ENCODE measurements at regions not wholly inside any gene's neighbourhood (a gene's known extent, or its start where the extent isn't known, plus 50 kb on each side); places are given as distances from the start of the nearest gene placed in this dataset.

- TF ChIP-seq, protein P1, sequence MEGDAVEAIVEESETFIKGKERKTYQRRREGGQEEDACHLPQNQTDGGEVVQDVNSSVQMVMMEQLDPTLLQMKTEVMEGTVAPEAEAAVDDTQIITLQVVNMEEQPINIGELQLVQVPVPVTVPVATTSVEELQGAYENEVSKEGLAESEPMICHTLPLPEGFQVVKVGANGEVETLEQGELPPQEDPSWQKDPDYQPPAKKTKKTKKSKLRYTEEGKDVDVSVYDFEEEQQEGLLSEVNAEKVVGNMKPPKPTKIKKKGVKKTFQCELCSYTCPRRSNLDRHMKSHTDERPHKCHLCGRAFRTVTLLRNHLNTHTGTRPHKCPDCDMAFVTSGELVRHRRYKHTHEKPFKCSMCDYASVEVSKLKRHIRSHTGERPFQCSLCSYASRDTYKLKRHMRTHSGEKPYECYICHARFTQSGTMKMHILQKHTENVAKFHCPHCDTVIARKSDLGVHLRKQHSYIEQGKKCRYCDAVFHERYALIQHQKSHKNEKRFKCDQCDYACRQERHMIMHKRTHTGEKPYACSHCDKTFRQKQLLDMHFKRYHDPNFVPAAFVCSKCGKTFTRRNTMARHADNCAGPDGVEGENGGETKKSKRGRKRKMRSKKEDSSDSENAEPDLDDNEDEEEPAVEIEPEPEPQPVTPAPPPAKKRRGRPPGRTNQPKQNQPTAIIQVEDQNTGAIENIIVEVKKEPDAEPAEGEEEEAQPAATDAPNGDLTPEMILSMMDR (IDR thresholded peaks at IDR 0.05; ENCODE audit: insufficient read depth, low read length, poor library complexity, severe bottlenecking), result no peak
- no peak for TF ChIP-seq EZH2phosphoT487 (conservative IDR thresholded peaks at IDR 0.05; ENCODE audit: low read length)
- H3K9me3 ChIP-seq (ENCODE audit: insufficient read depth, low read length), result no peaks in the 10 kb centered on the region
- H3K27me3 ChIP-seq (ENCODE audit: low read length), result no peaks in the 10 kb centered on the region
- no peak overlapping the region for H3K9ac ChIP-seq (ENCODE audit: low read length)
- H3K27ac ChIP-seq (ENCODE audit: low read depth, low read length), result no peak overlapping the region
- no peaks in the 10 kb centered on the region; the same call in 1 of the 2 replicates for H3K9me2 ChIP-seq (replicated peaks; ENCODE audit: insufficient read depth, low read length)
- H3K79me2 ChIP-seq (ENCODE audit: insufficient read depth, low read length), result no peaks in the 10 kb centered on the region
- no peak overlapping the region for H3K4me2 ChIP-seq (ENCODE audit: low read depth, low read length, poor library complexity, severe bottlenecking)
- H3K36me3 ChIP-seq (ENCODE audit: low read length), result no peaks in the 10 kb centered on the region
- no peaks in the 10 kb centered on the region for H3F3A ChIP-seq (ENCODE audit: insufficient read depth)
- H2AFZ ChIP-seq (ENCODE audit: low read depth, low read length, severe bottlenecking), result no peak overlapping the region
- H4K20me1 ChIP-seq (ENCODE audit: low read depth, low read length), result no peaks in the 10 kb centered on the region
- H3K4me3 ChIP-seq (ENCODE audit: insufficient read depth, low read length, poor library complexity, severe bottlenecking), result no peak overlapping the region
These were observed 1021.6 kb downstream of the GATA3 start for GRCh38 chr10:9076066-9076465.

GRCh38 chr10:9081253-9081652, 1026.8 kb downstream of the GATA3 start:
- H3K27ac ChIP-seq (ENCODE audit: low read depth, low read length), result no peak overlapping the region

GRCh38 chr10:9081961-9082360, 1027.5 kb downstream of the GATA3 start:
- no peaks in the 10 kb centered on the region for H3K9me3 ChIP-seq (ENCODE audit: insufficient read depth, low read length)

More at GRCh38 chr10:9081253-9081652, 1026.8 kb downstream of the GATA3 start:
- no peaks in the 10 kb centered on the region for H3K79me2 ChIP-seq (ENCODE audit: insufficient read depth, low read length)
- TF ChIP-seq, protein P1 (IDR thresholded peaks at IDR 0.05; ENCODE audit: insufficient read depth, low read length, poor library complexity, severe bottlenecking), result no peak
- TF ChIP-seq EZH2phosphoT487 (conservative IDR thresholded peaks at IDR 0.05; ENCODE audit: low read length), result no peak
- no peak overlapping the region for H3K4me3 ChIP-seq (ENCODE audit: insufficient read depth, low read length, poor library complexity, severe bottlenecking)
- no peaks in the 10 kb centered on the region; the same call in 1 of the 2 replicates for H3K9me2 ChIP-seq (replicated peaks; ENCODE audit: insufficient read depth, low read length)
- H3F3A ChIP-seq (ENCODE audit: insufficient read depth), result no peaks in the 10 kb centered on the region
- H2AFZ ChIP-seq (ENCODE audit: low read depth, low read length, severe bottlenecking), result no peak overlapping the region
- no peaks in the 10 kb centered on the region for H3K9me3 ChIP-seq (ENCODE audit: insufficient read depth, low read length)
- no peaks in the 10 kb centered on the region for H3K36me3 ChIP-seq (ENCODE audit: low read length)
- H3K27me3 ChIP-seq (ENCODE audit: low read length), result no peaks in the 10 kb centered on the region
- H3K9ac ChIP-seq (ENCODE audit: low read length), result no peak overlapping the region
- no peak overlapping the region for H3K4me2 ChIP-seq (ENCODE audit: low read depth, low read length, poor library complexity, severe bottlenecking)
- no peaks in the 10 kb centered on the region for H4K20me1 ChIP-seq (ENCODE audit: low read depth, low read length)

More at GRCh38 chr10:9081961-9082360, 1027.5 kb downstream of the GATA3 start:
- Histone ChIP-seq H4K20me1 (ENCODE audit: low read depth, low read length) (no peaks in the 10 kb centered on the region), H3K79me2 (ENCODE audit: insufficient read depth, low read length) (no peaks in the 10 kb centered on the region), H3K27me3 (ENCODE audit: low read length) (no peaks in the 10 kb centered on the region), H2AFZ (ENCODE audit: low read depth, low read length, severe bottlenecking) (no peak overlapping the region), H3K9me2 (replicated peaks; ENCODE audit: insufficient read depth, low read length) (no peaks in the 10 kb centered on the region; the same call in 1 of the 2 replicates), H3F3A (ENCODE audit: insufficient read depth) (no peaks in the 10 kb centered on the region), H3K36me3 (ENCODE audit: low read length) (no peaks in the 10 kb centered on the region), H3K4me2 (ENCODE audit: low read depth, low read length, poor library complexity, severe bottlenecking) (no peak overlapping the region), H3K27ac (ENCODE audit: low read depth, low read length) (no peak overlapping the region), H3K9ac (ENCODE audit: low read length) (no peak overlapping the region), H3K4me3 (ENCODE audit: insufficient read depth, low read length, poor library complexity, severe bottlenecking) (no peak overlapping the region)
- no peak for TF ChIP-seq EZH2phosphoT487 (conservative IDR thresholded peaks at IDR 0.05; ENCODE audit: low read length)
- TF ChIP-seq, protein P1 (IDR thresholded peaks at IDR 0.05; ENCODE audit: insufficient read depth, low read length, poor library complexity, severe bottlenecking), result no peak
